Activated CD4-positive, alpha-beta T cell treated with anti-CD3 and anti-CD28 coated beads for 48 hours (primary cell): ENCODE measurements at regions not wholly inside any gene's neighbourhood (a gene's known extent, or its start where the extent isn't known, plus 50 kb on each side); places are given as distances from the start of the nearest gene placed in this dataset.

Experiments
- DNase-seq: peaks from one replicate; pipeline ENCODE4 v3.0.0-alpha.2; 2020

- DNase-seq: no peak
Observed at GRCh38 chr1:199292896-199293295, 654.1 kb downstream of the PTPRC start.

DNA sequence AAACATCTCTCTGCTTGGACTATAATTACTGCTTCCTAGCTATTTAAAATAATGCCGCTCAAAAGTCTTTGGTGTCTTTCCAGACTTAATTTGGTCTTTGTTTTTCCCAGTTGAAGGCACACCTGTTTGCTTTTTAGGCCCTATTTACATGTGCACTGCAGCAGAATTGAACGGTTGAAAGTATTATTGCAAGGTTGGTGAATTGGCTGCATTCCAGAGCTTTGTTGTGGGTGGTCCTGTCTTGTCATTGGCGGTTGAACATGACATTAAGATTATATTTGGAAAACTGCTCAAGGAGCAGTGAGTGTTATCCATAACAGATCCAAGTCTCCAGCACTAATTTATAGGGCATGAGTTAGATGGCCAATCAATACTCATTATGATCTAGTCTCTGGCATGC, 656.3 kb downstream of the PTPRC start:
- no peak for DNase-seq

- no peak for DNase-seq
Observed at GRCh38 chr1:199297174-199297573, 658.3 kb downstream of the PTPRC start.

DNA sequence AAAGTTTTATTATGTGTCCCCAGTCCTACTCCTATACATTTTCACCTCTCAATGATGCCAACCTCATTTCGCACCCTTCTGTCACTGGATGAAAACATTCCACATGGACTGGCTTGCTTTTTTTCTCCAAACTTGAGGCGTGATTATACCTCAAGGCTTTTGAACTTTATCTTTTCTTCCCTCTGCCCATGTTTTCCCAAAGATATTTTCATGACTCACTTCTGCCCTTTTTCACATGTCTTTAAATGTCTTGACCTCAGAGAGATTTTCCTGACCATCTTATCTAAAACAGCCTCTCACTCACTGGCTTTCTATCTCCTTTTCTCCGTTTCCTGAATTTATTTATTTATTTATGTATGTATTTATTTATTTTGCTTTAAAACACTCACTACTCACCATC, 659.0 kb downstream of the PTPRC start:
- no peak for DNase-seq

- no peak for DNase-seq
Observed at GRCh38 chr1:199298825-199299224, 660.0 kb downstream of the PTPRC start.

DNA sequence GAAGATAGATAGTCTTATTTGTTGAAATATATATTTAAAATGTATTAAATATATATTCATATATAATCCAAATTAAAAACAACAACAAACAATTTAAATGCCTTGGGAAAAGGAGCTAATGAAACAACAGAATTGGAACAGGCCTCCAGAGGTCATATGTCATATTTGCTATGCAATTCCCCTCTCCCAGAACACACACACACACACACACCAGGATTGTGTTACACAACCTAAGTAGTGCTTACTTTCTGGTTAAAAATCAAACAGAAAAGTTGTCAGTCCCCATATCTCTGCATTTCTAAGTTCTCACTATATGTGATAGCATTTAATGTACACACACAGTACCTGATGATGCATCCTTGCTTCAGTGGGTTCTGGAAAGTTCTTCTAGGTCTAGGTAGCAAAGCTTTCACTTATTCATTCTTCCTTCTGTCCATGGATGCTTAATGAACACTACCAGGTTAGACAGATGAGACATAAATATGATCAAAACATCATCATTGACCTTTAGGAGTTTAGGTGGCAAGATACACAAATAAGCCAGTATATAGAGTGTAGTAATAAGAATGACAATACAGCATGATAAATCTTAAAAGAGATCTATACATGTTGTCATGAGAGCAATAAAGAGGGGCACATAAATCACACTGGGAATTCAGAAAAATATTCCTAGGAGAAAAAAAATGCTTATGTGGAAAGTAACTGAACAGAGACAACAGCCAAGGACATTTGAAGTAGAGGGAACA, 662.8 kb downstream of the PTPRC start:
- no peak for DNase-seq

DNA sequence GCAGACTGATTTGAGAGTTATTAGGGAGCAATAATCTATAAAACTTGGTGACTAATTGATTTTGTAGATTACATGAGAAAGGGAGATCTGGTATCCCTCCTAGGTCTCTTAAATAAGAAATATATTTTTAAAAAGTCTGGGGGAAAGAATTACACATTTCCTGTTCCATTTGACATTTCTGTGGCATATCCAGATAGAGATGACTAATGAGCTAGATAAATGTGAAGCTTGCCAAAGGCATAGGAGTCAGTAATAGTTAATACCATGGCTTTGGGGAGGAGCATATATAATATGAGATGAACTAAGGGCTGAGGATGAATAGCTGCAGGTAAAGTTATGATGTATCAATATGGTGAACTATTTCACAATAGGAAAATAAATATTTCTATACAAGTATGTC, 663.7 kb downstream of the PTPRC start:
- DNase-seq: no peak

GRCh38 chr1:199303035-199303434, 664.2 kb downstream of the PTPRC start:
- DNase-seq: no peak

- DNase-seq: no peak
Observed at GRCh38 chr1:199305053-199305452, 666.2 kb downstream of the PTPRC start.

GRCh38 chr1:199307496-199308264, 668.8 kb downstream of the PTPRC start:
- no peak for DNase-seq

DNA sequence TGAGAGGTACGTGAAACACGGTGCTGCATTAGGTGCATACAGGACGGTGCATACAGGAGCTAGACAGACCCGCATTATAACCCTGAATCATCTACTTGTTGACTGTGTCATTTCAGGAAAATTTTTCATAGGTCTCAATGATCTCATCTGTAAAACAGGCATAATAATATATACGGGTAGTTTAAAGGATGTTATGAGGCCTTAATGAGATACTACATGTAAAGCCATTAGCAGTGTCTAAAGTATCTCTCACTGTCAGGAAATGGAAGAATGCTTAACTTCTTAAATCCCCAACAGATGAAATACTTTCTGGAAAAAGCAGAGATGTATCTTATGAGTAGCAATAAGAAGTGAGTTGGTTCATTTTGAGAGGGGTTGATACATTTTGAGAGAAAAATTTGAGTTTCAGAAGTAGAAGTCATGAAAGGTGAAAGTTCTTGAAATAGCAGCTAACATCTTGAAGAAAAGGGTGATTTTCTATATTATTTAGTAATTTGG, 669.6 kb downstream of the PTPRC start:
- no peak for DNase-seq

GRCh38 chr1:199310708-199311107, 671.9 kb downstream of the PTPRC start:
- no peak for DNase-seq

DNA sequence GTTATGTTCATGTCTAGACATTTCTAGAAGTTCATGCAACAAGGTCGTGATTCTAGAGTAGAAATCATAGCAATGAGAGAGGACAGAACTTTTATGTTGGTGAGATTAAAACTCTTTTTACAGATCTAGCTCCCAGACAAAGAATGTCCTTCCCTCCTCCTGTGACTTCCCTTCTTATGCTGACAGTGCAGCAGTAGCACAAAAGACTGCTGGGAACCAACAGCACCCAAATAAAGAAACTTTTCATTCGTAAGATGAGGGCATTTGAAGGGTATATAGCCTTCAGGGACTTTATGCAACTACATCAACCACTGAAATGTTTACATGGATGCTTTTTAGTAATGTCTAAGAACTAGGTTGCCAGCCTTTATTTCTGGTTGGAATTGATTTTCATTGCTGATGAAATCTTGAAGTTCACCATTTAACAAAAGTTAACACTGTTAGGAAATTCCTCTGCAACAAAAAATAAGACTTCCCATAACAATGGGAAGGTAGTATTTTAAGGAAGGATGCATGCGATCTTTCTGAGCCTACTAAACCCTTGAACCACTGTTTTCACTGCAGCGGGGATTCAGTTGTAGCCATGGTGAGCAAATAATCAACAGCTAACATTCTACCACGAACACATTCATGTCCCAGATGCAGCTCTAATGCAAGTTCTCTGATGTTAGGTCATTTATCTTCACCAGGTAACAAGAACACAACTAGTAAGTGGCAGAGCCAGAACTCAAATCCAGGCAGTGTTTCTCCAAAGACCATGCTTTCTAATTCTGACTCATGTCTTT, 672.8 kb downstream of the PTPRC start:
- DNase-seq: no peak

DNA sequence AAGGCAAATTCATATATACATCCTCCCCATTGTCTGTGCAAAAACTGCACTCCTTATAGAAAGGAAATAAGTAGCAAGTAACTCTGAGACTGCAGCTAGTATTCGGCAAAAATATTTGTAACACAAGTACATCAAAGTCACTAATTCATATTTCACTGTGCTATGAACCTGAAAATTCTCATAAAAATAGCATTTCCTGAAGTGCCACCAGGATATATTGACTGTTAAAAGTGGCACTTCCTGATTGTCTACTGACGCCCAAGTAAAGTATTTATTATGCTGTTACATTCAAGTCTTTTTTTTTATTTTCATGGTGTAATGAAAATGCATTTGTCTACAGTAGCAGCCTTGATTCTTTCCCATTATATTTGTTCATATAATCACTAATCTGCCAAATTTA, 673.8 kb downstream of the PTPRC start:
- no peak for DNase-seq

- DNase-seq: no peak
Observed at GRCh38 chr1:199313444-199313843, 674.6 kb downstream of the PTPRC start.

- DNase-seq: no peak
Observed at GRCh38 chr1:199319341-199319740, 680.5 kb downstream of the PTPRC start.

GRCh38 chr1:199322278-199322677, 683.4 kb downstream of the PTPRC start:
- no peak for DNase-seq

DNA sequence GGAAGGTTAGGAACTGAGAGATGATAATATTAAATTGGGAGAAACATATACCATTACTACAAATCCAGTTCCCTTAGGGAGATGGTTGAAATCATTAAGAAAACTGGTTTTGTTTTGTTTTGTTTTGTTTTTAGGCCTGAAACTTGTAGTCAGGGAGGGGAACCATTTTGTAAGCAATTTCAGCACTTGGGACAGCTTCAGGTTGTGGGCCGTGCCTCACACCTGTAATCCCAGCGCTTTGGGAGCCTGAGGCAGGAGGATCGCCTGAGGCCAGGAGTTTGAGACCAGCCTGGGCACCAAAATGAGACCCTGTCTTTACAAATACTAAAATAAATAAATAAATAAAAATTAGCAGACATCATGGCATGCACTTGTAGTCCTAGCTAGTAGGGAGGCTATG, 694.3 kb upstream of the NR5A2 start:
- no peak for DNase-seq

GRCh38 chr1:199335496-199335895, 692.0 kb upstream of the NR5A2 start:
- DNase-seq: no peak

DNA sequence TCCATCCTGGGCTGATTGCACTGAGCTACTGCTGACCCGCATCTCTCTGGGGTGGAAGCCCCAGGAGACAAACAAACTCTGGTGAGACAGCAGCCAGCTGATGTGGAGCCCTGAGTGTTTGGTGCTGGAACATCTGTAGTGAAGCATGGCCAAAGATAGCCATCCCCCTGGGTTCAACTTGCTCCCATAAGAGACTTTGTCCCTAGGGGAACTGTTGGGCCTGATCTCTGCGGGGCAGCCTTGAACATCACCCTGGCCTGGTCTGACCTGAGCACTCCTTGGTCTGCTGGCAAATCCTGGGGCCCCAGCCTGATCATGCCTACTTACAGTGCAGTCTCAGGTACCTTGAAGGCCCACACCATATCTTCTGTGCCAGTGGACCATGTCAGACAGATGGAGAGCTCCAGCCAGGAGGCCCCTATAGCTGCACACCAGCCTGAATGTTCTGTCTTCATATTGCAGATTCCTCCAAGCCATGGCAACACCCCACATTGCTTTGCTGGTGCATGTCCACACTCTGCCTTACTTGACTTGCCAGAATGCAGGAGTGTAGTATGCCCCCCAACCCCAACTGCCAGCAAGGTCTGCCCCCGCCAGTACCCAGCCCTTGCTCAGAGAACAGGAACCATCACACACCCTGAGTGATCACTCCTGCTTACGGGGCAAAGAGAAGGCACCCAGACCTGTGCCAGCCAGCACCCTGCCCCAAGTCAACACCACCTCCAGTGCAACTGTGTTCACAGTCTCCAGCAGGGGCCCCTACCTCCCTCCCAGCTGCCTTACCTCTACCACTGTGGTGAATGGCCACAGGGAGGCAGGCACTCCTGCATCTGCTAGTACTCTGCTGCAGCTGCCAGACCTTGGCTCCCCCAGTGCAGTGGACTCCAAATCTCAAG, 690.5 kb upstream of the NR5A2 start:
- peak; percentile 6 for DNase-seq

DNA sequence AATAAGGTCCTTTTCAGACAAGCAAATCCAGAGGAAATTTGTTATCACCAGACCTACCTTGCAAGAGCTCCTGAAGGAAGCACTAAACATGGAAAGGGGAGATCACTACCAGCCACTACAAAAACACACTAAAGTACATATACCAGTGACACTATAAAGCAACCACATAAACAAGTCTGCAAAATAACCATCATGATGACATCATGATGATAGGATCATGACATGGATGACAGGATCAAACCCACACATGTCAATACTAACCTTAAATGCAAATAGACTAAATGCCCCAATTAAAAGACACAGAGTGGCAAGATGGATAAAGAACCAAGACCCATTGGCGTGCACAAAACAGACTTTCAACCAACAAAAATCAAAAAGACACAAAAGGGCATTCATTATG, 688.8 kb upstream of the NR5A2 start:
- DNase-seq: no peak

GRCh38 chr1:199352351-199352750, 675.2 kb upstream of the NR5A2 start:
- DNase-seq: no peak
